VCaP (cell line): ENCODE measurements at regions not wholly inside any gene's neighbourhood (a gene's known extent, or its start where the extent isn't known, plus 50 kb on each side); places are given as distances from the start of the nearest gene placed in this dataset.

ENCODE experiments used
- H3K27ac ChIP-seq: fragments of 450-650 bp; 2 replicates; pipeline ENCODE4 v1.5.1; 2017
- TF ChIP-seq, protein P1 (sequence below): fragments of 450-650 bp; conservative IDR thresholded peaks from 2 replicates; pipeline ENCODE4 v1.5.1; 2017; ENCODE audit warnings: mild to moderate bottlenecking, moderate library complexity

GRCh38 chr9:121582641-121583040, 68.8 kb upstream of the DAB2IP start:
- no peak overlapping the region for H3K27ac ChIP-seq
- TF ChIP-seq, protein P1, sequence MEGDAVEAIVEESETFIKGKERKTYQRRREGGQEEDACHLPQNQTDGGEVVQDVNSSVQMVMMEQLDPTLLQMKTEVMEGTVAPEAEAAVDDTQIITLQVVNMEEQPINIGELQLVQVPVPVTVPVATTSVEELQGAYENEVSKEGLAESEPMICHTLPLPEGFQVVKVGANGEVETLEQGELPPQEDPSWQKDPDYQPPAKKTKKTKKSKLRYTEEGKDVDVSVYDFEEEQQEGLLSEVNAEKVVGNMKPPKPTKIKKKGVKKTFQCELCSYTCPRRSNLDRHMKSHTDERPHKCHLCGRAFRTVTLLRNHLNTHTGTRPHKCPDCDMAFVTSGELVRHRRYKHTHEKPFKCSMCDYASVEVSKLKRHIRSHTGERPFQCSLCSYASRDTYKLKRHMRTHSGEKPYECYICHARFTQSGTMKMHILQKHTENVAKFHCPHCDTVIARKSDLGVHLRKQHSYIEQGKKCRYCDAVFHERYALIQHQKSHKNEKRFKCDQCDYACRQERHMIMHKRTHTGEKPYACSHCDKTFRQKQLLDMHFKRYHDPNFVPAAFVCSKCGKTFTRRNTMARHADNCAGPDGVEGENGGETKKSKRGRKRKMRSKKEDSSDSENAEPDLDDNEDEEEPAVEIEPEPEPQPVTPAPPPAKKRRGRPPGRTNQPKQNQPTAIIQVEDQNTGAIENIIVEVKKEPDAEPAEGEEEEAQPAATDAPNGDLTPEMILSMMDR = no peak

GRCh38 chr9:121584421-121584820, 67.0 kb upstream of the DAB2IP start:
- TF ChIP-seq, protein P1 = no peak
- H3K27ac ChIP-seq = no peak overlapping the region

DNA sequence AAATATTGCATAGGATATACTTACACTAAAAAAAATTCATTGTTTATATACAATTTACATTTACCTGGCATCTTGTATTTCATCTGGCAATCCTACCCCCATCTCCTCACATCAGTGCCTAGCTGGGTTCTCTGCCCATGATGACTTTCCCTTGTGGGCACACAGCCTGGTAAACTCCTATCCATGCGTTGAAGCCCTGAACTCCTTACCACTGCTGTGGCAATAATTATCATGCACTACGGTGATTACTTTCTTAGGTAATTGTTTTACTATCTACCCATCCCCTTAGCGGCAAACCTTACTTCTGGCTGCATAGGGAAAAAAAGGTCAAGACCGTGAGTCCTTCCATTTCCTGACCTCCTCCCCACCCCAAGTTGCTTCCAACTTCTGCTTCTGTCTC, 63.6 kb upstream of the DAB2IP start:
- no peak overlapping the region for H3K27ac ChIP-seq
- TF ChIP-seq, protein P1 = no peak

- H3K27ac ChIP-seq = no peak overlapping the region
- TF ChIP-seq, protein P1 = no peak
These were observed 61.4 kb upstream of the DAB2IP start for GRCh38 chr9:121589986-121590385.

DNA sequence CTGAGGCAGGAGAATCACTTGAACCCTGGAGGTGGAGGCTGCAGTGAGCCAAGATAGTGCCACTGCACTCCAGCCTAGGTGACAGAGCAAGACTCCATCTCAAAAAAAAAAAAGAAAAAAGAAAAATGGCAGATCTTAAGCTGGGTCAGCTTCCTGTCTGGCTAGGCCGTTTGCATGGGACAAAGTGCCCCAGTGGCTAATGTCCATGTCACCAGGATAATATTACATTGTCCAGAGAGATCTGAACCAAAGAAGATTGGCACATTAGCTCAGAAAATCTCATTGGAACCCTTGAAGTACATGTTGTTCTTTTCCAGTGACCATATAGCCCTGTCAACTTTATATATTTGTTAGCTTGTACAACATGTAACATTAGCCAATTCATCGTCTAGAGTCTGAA, 59.2 kb upstream of the DAB2IP start:
- TF ChIP-seq, protein P1 = no peak
- H3K27ac ChIP-seq = no peak overlapping the region

DNA sequence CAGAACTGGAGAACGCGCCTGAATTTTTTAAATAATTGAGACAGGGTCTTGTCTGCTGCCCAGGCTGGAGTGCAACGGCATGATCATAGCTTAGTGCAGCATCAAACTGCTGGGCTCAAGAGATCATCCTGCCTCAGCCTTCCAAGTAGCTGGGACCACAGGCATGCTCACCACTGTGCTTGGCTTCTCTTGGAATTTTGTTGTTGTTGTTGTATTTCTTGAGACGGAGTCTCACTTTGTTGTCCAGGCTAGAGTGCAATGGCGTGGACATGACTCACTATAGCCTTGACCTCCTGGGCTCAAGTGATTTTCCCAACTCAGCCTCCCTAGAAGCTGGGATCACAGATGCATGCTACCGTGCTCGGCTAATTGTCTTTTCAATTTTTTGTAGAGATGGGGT, 58.4 kb upstream of the DAB2IP start:
- H3K27ac ChIP-seq = no peak overlapping the region
- TF ChIP-seq, protein P1 = no peak

- TF ChIP-seq, protein P1 = no peak
- H3K27ac ChIP-seq = no peak overlapping the region
These were observed 54.9 kb upstream of the DAB2IP start for GRCh38 chr9:121596515-121596914.
